ENCODE measurements at regions not wholly inside any gene's neighbourhood (a gene's known extent, or its start where the extent isn't known, plus 50 kb on each side); places are given as distances from the start of the nearest gene placed in this dataset.

DNA sequence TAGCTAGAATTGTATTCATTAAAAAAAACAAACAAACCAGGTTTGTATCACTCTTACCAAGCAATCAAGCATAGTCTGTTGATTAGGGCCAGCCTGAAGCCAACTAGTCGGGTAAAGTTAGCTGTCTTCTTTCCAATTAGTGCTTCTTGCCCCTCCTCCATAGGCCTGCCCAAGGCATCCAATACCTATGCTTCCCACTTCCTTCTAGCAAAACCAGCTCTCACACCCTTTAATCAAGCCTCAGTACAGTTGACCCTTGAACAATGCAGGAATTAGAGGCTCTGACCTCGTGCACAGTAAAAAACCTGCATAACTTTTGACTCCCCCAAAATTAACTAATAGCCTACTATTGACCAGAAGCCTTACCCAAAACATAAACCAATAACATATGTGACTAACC lies 119.1 kb upstream of the DTNBP1 start:
- H3K9me3 Mint-ChIP-seq: peaks cover under 1% of the 10 kb centered on the region
- no peak overlapping the region for H3K4me3 Mint-ChIP-seq
- H3K27me3 Mint-ChIP-seq: no peaks in the 10 kb centered on the region

GRCh38 chr6:15781333-15781732 lies 118.5 kb upstream of the DTNBP1 start:
- no peak for ATAC-seq
- H3K4me3 Mint-ChIP-seq: no peak overlapping the region
- no peak overlapping the region for H3K27ac Mint-ChIP-seq
- H3K4me1 Mint-ChIP-seq: peaks cover 7% of the 10 kb centered on the region
- no peaks in the 10 kb centered on the region for H3K27me3 Mint-ChIP-seq
- no peaks in the 10 kb centered on the region for H3K9me3 Mint-ChIP-seq
- H3K36me3 Mint-ChIP-seq: no peaks in the 10 kb centered on the region

More for the DNA sequence above, 119.1 kb upstream of the DTNBP1 start:
- ATAC-seq: no peak
- Mint-ChIP-seq H3K27ac (no peak overlapping the region), H3K4me1 (peaks cover 1% of the 10 kb centered on the region), H3K36me3 (no peaks in the 10 kb centered on the region)

DNA sequence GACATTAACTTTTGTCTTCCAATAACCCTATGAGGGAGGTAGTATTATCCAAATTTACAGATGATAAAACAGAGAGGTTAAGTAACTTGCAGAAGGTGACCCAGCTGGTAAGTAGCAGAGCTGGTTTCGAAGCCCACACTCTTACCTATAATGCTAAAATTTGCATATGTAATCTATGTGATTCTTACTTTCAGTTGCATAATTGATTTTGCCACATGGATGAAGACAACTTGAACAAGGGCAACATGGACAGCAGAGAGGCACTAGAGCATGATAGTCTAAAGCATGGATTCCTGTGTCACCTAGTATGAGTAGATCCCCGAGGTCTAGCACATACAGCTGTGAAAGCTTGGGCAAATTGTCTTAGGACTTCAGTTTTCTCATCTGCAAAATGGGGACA lies 117.6 kb upstream of the DTNBP1 start:
- no peak overlapping the region for H3K27ac Mint-ChIP-seq

DNA sequence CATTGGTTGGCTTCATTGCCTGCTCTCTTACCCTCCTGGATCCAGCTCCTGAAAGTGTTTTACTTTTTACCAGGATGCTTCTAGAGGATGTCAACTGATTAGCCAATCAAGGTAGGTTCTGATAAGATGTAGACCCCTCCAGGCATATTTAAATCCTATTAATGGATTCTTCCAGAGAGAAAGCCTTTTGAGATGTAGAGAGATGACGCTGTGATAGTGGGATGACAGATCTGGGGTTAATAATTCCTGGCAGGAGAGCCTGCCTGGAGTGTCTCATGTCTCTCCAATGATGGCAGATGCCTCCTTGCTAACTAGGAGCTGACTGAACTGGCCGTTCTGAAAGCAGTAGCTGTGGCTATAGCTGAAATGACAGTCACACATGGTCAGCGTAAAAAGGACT lies 116.9 kb upstream of the DTNBP1 start:
- peaks cover 11% of the 10 kb centered on the region for H3K4me1 Mint-ChIP-seq
- no peaks in the 10 kb centered on the region for H3K36me3 Mint-ChIP-seq
- ATAC-seq: no peak
- no peaks in the 10 kb centered on the region for H3K27me3 Mint-ChIP-seq
- H3K4me3 Mint-ChIP-seq: no peak overlapping the region
- H3K9me3 Mint-ChIP-seq: no peaks in the 10 kb centered on the region
- H3K27ac Mint-ChIP-seq: no peak overlapping the region

More for the DNA sequence above, 117.6 kb upstream of the DTNBP1 start:
- H3K4me3 Mint-ChIP-seq: no peak overlapping the region
- ATAC-seq: no peak
- peaks cover 11% of the 10 kb centered on the region for H3K4me1 Mint-ChIP-seq
- H3K36me3 Mint-ChIP-seq: no peaks in the 10 kb centered on the region
- H3K27me3 Mint-ChIP-seq: no peaks in the 10 kb centered on the region
- no peaks in the 10 kb centered on the region for H3K9me3 Mint-ChIP-seq

DNA sequence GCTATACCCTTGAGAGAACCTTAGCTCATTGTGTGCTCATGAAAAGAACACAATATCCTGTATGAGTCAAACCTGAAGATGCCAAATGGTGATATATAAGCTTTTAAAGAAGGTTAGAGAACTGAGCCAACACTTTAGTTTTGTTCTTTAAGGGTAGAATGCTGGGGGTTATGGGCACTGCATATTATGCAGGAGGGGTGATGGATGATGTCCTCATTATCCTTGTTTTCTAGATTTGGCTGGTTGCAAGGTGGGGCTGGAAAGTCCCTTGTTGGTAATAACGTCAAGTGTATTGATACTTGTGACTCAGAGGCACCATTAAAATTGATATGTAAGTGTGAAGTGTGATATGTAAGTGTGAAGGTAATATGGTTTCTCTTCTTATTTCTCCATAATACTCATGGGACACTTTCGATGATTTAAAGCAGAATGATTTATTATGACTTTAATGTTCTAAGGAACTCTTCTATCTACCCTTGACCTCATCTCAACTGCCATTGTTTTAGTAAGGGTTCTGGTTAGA lies 113.7 kb upstream of the DTNBP1 start:
- Mint-ChIP-seq H3K36me3 (peaks cover 2% of the 10 kb centered on the region), H3K27me3 (no peaks in the 10 kb centered on the region), H3K4me3 (no peak overlapping the region), H3K9me3 (no peaks in the 10 kb centered on the region), H3K4me1 (peaks cover 22% of the 10 kb centered on the region), H3K27ac (peak overlapping the region; percentile 64)
- peak; percentile 84 for ATAC-seq

DNA sequence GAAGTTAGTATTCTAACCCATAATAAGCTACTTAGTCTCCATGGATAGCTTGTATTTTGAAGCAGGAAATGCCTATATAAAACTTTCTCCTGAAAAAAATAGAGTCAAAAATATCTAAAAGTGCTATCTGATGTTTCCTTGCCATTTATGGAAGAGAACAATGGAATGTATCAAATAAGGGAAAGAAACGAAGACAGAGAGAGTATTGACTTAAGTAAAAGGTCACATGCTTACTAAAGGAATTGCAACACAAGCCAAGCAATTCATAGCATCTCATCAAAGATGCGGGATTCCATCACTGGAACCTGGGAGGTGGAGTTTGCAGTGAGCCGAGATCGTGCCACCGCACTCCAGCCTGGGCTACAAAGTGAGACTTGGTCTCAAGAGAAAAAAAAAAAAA lies 112.9 kb upstream of the DTNBP1 start:
- peaks cover 3% of the 10 kb centered on the region for H3K36me3 Mint-ChIP-seq
- H3K27me3 Mint-ChIP-seq: no peaks in the 10 kb centered on the region
- no peak for ATAC-seq
- peaks cover 27% of the 10 kb centered on the region for H3K4me1 Mint-ChIP-seq
- peak overlapping the region; percentile 64 for H3K27ac Mint-ChIP-seq
- H3K4me3 Mint-ChIP-seq: no peak overlapping the region
- H3K9me3 Mint-ChIP-seq: no peaks in the 10 kb centered on the region

- Mint-ChIP-seq H3K36me3 (peaks cover 3% of the 10 kb centered on the region), H3K27me3 (no peaks in the 10 kb centered on the region), H3K4me1 (peaks cover 33% of the 10 kb centered on the region), H3K4me3 (no peak overlapping the region), H3K27ac (no peak overlapping the region), H3K9me3 (no peaks in the 10 kb centered on the region)
- ATAC-seq: no peak
Measured at GRCh38 chr6:15775076-15775634, 112.3 kb upstream of the DTNBP1 start.

DNA sequence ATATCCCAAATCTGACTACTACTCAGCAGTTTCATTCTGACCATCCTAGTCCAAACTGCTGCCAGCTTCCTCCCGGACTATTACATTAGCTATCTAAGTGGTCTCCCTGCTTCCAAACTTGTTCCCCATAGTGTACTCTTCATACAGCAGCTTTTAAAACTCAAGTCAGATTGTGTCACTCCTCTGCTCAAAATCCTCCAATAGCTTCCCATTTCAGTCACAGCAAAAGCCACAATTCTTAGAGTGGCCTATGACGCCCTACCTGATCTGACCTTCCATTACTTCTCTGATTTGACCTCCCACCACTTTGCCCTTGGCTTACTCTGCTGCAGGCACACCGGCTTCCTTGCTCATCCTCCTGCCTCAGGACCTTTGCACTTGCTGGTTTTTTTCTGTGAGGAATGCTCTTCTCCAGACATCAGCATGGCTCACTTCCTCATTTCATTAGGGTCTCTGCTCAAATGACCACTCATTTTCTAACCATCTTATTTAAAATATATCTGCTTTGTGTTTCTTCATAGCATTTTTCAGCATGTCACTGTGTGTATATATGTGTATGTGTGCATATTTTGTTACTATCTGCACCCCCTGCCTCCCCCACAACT lies 111.1 kb upstream of the DTNBP1 start:
- Mint-ChIP-seq H3K4me3 (no peak overlapping the region), H3K9me3 (no peaks in the 10 kb centered on the region), H3K27ac (no peak overlapping the region), H3K36me3 (peaks cover 3% of the 10 kb centered on the region), H3K27me3 (no peaks in the 10 kb centered on the region), H3K4me1 (peaks cover 37% of the 10 kb centered on the region)
- ATAC-seq: no peak

GRCh38 chr6:15770347-15771143 lies 107.7 kb upstream of the DTNBP1 start:
- no peaks in the 10 kb centered on the region for H3K9me3 Mint-ChIP-seq
- H3K27ac Mint-ChIP-seq: peak overlapping the region; percentile 85
- peaks cover 25% of the 10 kb centered on the region for H3K4me1 Mint-ChIP-seq
- ATAC-seq: peak; percentile 79
- H3K4me3 Mint-ChIP-seq: no peak overlapping the region
- no peaks in the 10 kb centered on the region for H3K27me3 Mint-ChIP-seq
- peaks cover 3% of the 10 kb centered on the region for H3K36me3 Mint-ChIP-seq

GRCh38 chr6:15769511-15770018 lies 106.7 kb upstream of the DTNBP1 start:
- Mint-ChIP-seq H3K36me3 (peaks cover 3% of the 10 kb centered on the region), H3K27ac (peak overlapping the region; percentile 85)
- no peak for ATAC-seq

GRCh38 chr6:15768999-15769398 lies 106.2 kb upstream of the DTNBP1 start:
- Mint-ChIP-seq H3K27ac (no peak overlapping the region), H3K27me3 (no peaks in the 10 kb centered on the region), H3K36me3 (peaks cover 3% of the 10 kb centered on the region), H3K9me3 (no peaks in the 10 kb centered on the region), H3K4me3 (no peak overlapping the region), H3K4me1 (peaks cover 23% of the 10 kb centered on the region)
- ATAC-seq: no peak

More at GRCh38 chr6:15769511-15770018, 106.7 kb upstream of the DTNBP1 start:
- H3K4me3 Mint-ChIP-seq: no peak overlapping the region
- peaks cover 25% of the 10 kb centered on the region for H3K4me1 Mint-ChIP-seq
- no peaks in the 10 kb centered on the region for H3K27me3 Mint-ChIP-seq
- no peaks in the 10 kb centered on the region for H3K9me3 Mint-ChIP-seq

GRCh38 chr6:15763837-15764236 lies 101.0 kb upstream of the DTNBP1 start:
- Mint-ChIP-seq H3K27ac (no peak overlapping the region), H3K36me3 (no peaks in the 10 kb centered on the region), H3K9me3 (no peaks in the 10 kb centered on the region), H3K4me3 (no peak overlapping the region), H3K27me3 (no peaks in the 10 kb centered on the region), H3K4me1 (no peaks in the 10 kb centered on the region)
- ATAC-seq: no peak

- Mint-ChIP-seq H3K36me3 (no peaks in the 10 kb centered on the region), H3K27me3 (no peaks in the 10 kb centered on the region), H3K27ac (no peak overlapping the region), H3K9me3 (no peaks in the 10 kb centered on the region), H3K4me3 (no peak overlapping the region), H3K4me1 (no peaks in the 10 kb centered on the region)
- no peak for ATAC-seq
Measured at GRCh38 chr6:15763364-15763763, 100.5 kb upstream of the DTNBP1 start.

DNA sequence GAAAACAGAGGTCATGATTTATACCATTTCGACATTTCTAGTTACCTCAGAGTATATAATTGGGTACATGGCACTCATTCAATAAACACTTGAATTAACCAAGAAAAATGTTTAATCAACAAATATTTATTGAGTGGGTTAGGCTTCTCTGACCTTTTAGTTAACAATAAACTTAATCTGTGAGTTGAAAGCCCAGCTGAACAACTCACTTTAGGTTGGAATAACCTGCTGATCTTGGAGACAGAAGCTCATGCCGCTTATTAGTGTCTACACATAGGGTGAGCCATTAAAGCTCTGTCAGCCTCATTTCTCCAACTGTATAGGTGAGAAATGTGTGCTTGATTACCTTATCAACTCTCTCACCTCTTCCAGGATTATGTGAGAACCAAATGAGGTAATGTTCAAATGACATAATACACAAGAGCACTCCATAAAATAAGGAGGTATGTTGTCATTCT lies 98.2 kb upstream of the DTNBP1 start:
- no peak for ATAC-seq

DNA sequence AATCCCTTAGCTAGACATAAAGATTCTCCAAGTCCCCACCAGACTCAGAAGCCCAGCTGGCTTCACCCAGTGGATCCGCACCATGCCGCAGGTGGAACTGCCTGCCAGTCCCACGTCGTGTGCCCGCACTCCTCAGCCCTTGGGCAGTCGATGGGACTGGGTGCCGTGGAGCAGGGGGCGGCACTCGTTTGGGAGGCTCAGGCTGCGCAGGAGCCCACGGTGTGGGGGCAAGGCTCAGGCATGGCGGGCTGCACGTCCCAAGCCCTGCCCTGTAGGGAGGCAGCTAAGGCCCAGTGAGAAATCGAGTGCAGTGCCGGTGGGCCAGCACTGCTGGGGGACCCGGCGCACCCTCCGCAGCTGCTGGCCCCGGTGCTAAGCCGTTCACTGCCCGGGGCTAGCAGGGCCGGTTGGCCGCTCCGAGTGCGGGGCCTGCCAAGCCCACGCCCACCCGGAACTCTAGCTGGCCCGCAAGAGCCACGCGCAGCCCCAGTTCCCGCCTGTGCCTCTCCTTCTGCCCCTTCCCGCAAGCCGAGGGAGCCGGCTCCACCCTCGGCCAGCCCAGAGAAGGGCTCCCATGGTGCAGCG lies 95.9 kb upstream of the DTNBP1 start:
- H3K27me3 Mint-ChIP-seq: no peaks in the 10 kb centered on the region
- no peak for ATAC-seq
- no peaks in the 10 kb centered on the region for H3K4me1 Mint-ChIP-seq
- H3K4me3 Mint-ChIP-seq: no peak overlapping the region
- no peaks in the 10 kb centered on the region for H3K9me3 Mint-ChIP-seq
- H3K36me3 Mint-ChIP-seq: no peaks in the 10 kb centered on the region
- no peak overlapping the region for H3K27ac Mint-ChIP-seq

More for the DNA sequence above, 98.2 kb upstream of the DTNBP1 start:
- Mint-ChIP-seq H3K27ac (no peak overlapping the region), H3K9me3 (no peaks in the 10 kb centered on the region), H3K36me3 (no peaks in the 10 kb centered on the region), H3K4me1 (no peaks in the 10 kb centered on the region), H3K27me3 (no peaks in the 10 kb centered on the region), H3K4me3 (no peak overlapping the region)

Measured in stimulated activated memory B cell treated with anti-CD40 and anti-IgM and Interleukin-4, amounts not matched to agents 10 μg/mL and 1 μg/mL and 100 μg/mL, for 72 hours (primary cell).